Adrenal gland (tissue), 5 donors: ENCODE measurements at regions not wholly inside any gene's neighbourhood (a gene's known extent, or its start where the extent isn't known, plus 50 kb on each side); places are given as distances from the start of the nearest gene placed in this dataset.

Experiments
- POLR2A ChIP-seq, 2 donors: fragments of 450-650 bp; IDR thresholded peaks; one replicate each; pipeline ENCODE4 v1.6.1; 2017; ENCODE audit warnings: antibody characterized with exemption in 2 of 2, mild to moderate bottlenecking in 2 of 2, moderate library complexity in 1 of 2
- TF ChIP-seq, protein P1 (sequence below), 6 experiments: fragments of 450-650 bp in 4 of 6; fragments of 200-600 bp in 2 of 6; sonication (generic) in 1 of 6; IDR thresholded peaks; 1 replicate in 5 of 6; 2 replicates in 1 of 6; pipeline versions ENCODE4 v1.5.1 to v1.8.0; 2016 to 2021; ENCODE audit warnings: antibody characterized with exemption in 6 of 6, mild to moderate bottlenecking in 2 of 6, moderate library complexity in 1 of 6
- donor health status: DM: no; HTN: no; CAD: no.

DNA sequence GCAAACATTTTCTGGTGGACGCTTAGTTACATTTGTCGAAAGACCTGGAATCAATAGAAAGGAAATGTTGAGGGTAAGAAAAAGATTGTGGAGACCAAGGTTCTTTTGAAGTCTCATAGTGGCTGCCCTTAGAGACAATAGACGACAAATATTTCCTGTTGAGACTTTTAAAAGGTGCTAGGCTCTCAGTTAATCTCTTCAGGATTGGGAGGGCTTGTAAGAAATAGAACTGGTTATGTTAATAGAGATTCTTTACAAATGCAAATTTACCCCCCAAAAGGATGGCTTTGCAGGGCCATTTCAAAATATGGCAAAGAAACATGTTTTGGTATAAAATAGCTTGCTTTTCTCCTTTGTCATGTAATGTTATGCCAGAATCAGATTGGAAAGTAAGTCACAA, 428.2 kb upstream of the CTNND2 start:
- TF ChIP-seq, protein P1, sequence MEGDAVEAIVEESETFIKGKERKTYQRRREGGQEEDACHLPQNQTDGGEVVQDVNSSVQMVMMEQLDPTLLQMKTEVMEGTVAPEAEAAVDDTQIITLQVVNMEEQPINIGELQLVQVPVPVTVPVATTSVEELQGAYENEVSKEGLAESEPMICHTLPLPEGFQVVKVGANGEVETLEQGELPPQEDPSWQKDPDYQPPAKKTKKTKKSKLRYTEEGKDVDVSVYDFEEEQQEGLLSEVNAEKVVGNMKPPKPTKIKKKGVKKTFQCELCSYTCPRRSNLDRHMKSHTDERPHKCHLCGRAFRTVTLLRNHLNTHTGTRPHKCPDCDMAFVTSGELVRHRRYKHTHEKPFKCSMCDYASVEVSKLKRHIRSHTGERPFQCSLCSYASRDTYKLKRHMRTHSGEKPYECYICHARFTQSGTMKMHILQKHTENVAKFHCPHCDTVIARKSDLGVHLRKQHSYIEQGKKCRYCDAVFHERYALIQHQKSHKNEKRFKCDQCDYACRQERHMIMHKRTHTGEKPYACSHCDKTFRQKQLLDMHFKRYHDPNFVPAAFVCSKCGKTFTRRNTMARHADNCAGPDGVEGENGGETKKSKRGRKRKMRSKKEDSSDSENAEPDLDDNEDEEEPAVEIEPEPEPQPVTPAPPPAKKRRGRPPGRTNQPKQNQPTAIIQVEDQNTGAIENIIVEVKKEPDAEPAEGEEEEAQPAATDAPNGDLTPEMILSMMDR (IDR thresholded peaks at IDR 0.05): no peak
- TF ChIP-seq POLR2A (IDR thresholded peaks at IDR 0.05): no peak
